LNCAP (cell line): ENCODE measurements at regions not wholly inside any gene's neighbourhood (a gene's known extent, or its start where the extent isn't known, plus 50 kb on each side); places are given as distances from the start of the nearest gene placed in this dataset.

Source experiments
- CTCF ChIP-seq: fragments of 450-650 bp; IDR thresholded peaks from 2 replicates; pipeline ENCODE4 v1.5.1; 2017; ENCODE audit warnings: mild to moderate bottlenecking

- no peak for TF ChIP-seq CTCF
Observed at GRCh38 chr14:98085751-98086150, 1186.2 kb downstream of the BCL11B start.

- TF ChIP-seq CTCF = no peak
Observed at GRCh38 chr14:98093111-98093510, 1178.9 kb downstream of the BCL11B start.

GRCh38 chr14:98099527-98099926, 1172.5 kb downstream of the BCL11B start:
- no peak for TF ChIP-seq CTCF

- no peak for TF ChIP-seq CTCF
Observed at GRCh38 chr14:98101323-98101722, 1170.7 kb downstream of the BCL11B start.

- no peak for TF ChIP-seq CTCF
Observed at GRCh38 chr14:98103705-98104104, 1168.3 kb downstream of the BCL11B start.

- TF ChIP-seq CTCF = no peak
Observed at GRCh38 chr14:98109326-98109725, 1162.7 kb downstream of the BCL11B start.

GRCh38 chr14:98112194-98112780, 1159.7 kb downstream of the BCL11B start:
- TF ChIP-seq CTCF = no peak
